Caco-2 (cell line): ENCODE measurements at regions not wholly inside any gene's neighbourhood (a gene's known extent, or its start where the extent isn't known, plus 50 kb on each side); places are given as distances from the start of the nearest gene placed in this dataset.
"Not testable (repeated sequence)": the region's sequence is repeated elsewhere in the genome, so short reads cannot be mapped to it uniquely, and the experiment has no call there.

Experiments
- BruUV-seq: library from RNA; stranded (reverse); fragments of 400-500 nt; replicated peaks from 2 replicates; lab custom pipeline; 2021; lab: Mats Ljungman, UMichigan
- CTCF ChIA-PET: fragments of 300-600 bp; sonication (Branson Sonifier 250); formaldehyde crosslinking; loops from one replicate; lab custom pipeline; 2022; ENCODE audit warnings: antibody characterized with exemption; lab: Charles Lee
- POLR2A ChIA-PET: fragments of 300-600 bp; sonication (Branson Sonifier 250); formaldehyde crosslinking; loops from one replicate; lab custom pipeline; 2022; ENCODE audit warnings: antibody characterized with exemption; lab: Charles Lee
- DNase-seq, 2 experiments: peaks; one replicate each; pipeline versions ENCODE4 v3.0.0 to v3.0.0-alpha.2; 2020 to 2022
- H3K27me3 ChIP-seq: replicated peaks from 2 replicates; pipeline ENCODE4 v1.6.0; 2011; ENCODE audit warnings: low read length; ENCODE audit not compliant: control insufficient read depth, insufficient read depth
- H3K36me3 ChIP-seq: 2 replicates; pipeline ENCODE4 v1.5.1; 2011; ENCODE audit warnings: low read length; ENCODE audit not compliant: control insufficient read depth, insufficient read depth
- H3K4me1 ChIP-seq: fragments of 250-450 bp; sonication (Bioruptor Pico); 2 replicates; pipeline ENCODE4 v1.5.1; 2020; ENCODE audit warnings: mild to moderate bottlenecking
- H3K4me3 ChIP-seq: 2 replicates; pipeline ENCODE4 v1.5.1; 2011; ENCODE audit warnings: low read depth, mild to moderate bottlenecking, control low read depth, low read length
- H3K9me3 ChIP-seq: fragments of 250-450 bp; sonication (Bioruptor Pico); 2 replicates; pipeline ENCODE4 v1.5.1; 2020; ENCODE audit warnings: mild to moderate bottlenecking, moderate library complexity
- H3K27ac Mint-ChIP-seq: one replicate; pipeline ENCODE4 v1.8.0; 2022; ENCODE audit warnings: mixed read lengths; ENCODE audit not compliant: unreplicated experiment
- H3K27me3 Mint-ChIP-seq: one replicate; pipeline ENCODE4 v1.8.0; 2022; ENCODE audit warnings: mixed read lengths; ENCODE audit not compliant: insufficient read depth, unreplicated experiment
- H3K36me3 Mint-ChIP-seq: one replicate; pipeline ENCODE4 v1.8.0; 2022; ENCODE audit warnings: mild to moderate bottlenecking, mixed read lengths; ENCODE audit not compliant: insufficient read depth, unreplicated experiment
- H3K4me1 Mint-ChIP-seq: one replicate; pipeline ENCODE4 v1.8.0; 2022; ENCODE audit warnings: low read depth, mixed read lengths; ENCODE audit not compliant: unreplicated experiment
- H3K4me3 Mint-ChIP-seq: one replicate; pipeline ENCODE4 v1.8.0; 2022; ENCODE audit warnings: mild to moderate bottlenecking, moderate library complexity, mixed read lengths; ENCODE audit not compliant: unreplicated experiment
- H3K9me3 Mint-ChIP-seq: one replicate; pipeline ENCODE4 v1.8.0; 2022; ENCODE audit warnings: mixed read lengths; ENCODE audit not compliant: unreplicated experiment
- intact Hi-C: fragments of 100-400 bp; cut with micrococcal nuclease; formaldehyde crosslinking; loops from one replicate; pipeline ENCODE4 v1.10.0; 2022; ENCODE audit not compliant: unreplicated experiment
- TF ChIP-seq, protein P1 (sequence below), 2 experiments: fragments of 200-600 bp in 1 of 2; IDR thresholded peaks; 1 replicate in 1 of 2; 2 replicates in 1 of 2; pipeline versions ENCODE4 v1.5.1 to v1.8.0; 2011 to 2022; ENCODE audit warnings: antibody characterized with exemption in 1 of 2, control low read depth in 1 of 2, inconsistent platforms in 1 of 2, low read depth in 1 of 2, low read length in 1 of 2, mild to moderate bottlenecking in 1 of 2, moderate library complexity in 1 of 2; ENCODE audit not compliant: insufficient read depth in 1 of 2, severe bottlenecking in 1 of 2, unreplicated experiment in 1 of 2

DNA sequence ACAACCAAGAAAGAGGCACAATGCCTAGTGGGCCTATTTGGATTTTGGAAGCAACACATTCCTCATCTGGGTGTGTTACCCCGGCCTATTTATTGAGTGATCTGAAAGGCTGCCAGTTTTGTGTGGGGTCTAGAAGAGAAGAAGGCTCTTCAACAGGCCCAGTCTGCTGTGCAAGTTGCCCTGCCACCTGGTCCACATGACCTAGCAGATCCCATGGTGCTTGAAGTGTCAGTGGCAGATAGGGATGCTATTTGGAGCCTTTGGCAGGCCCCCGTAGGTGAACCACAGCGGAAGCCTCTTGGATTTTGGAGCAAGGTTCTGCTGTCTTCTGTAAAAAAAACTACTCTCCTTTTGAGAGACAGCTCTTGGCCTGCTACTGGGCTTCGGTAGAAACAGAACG is 820.1 kb downstream of the TMTC2 start:
- intact Hi-C loops: no loop called here
- no TSS peak for BruUV-seq
- H3K4me3 ChIP-seq: no peak overlapping the region
- TF ChIP-seq, protein P1, sequence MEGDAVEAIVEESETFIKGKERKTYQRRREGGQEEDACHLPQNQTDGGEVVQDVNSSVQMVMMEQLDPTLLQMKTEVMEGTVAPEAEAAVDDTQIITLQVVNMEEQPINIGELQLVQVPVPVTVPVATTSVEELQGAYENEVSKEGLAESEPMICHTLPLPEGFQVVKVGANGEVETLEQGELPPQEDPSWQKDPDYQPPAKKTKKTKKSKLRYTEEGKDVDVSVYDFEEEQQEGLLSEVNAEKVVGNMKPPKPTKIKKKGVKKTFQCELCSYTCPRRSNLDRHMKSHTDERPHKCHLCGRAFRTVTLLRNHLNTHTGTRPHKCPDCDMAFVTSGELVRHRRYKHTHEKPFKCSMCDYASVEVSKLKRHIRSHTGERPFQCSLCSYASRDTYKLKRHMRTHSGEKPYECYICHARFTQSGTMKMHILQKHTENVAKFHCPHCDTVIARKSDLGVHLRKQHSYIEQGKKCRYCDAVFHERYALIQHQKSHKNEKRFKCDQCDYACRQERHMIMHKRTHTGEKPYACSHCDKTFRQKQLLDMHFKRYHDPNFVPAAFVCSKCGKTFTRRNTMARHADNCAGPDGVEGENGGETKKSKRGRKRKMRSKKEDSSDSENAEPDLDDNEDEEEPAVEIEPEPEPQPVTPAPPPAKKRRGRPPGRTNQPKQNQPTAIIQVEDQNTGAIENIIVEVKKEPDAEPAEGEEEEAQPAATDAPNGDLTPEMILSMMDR (IDR thresholded peaks at IDR 0.05; ENCODE audit: insufficient read depth in 1 of 2, low read depth in 1 of 2, low read length in 1 of 2, severe bottlenecking in 1 of 2, unreplicated experiment in 1 of 2): no peak
- Mint-ChIP-seq H3K4me1 (no peaks in the 10 kb centered on the region), H3K4me3 (no peak overlapping the region), H3K27me3 (no peaks in the 10 kb centered on the region), H3K9me3 (peaks cover 2% of the 10 kb centered on the region), H3K27ac (no peak overlapping the region), H3K36me3 (no peaks in the 10 kb centered on the region)
- no peaks in the 10 kb centered on the region for H3K9me3 ChIP-seq
- no peak for DNase-seq
- H3K36me3 ChIP-seq: no peaks in the 10 kb centered on the region
- ChIA-PET CTCF (no interaction called here), POLR2A (no interaction called here)
- no peaks in the 10 kb centered on the region for H3K4me1 ChIP-seq
- H3K27me3 ChIP-seq: no peaks in the 10 kb centered on the region

DNA sequence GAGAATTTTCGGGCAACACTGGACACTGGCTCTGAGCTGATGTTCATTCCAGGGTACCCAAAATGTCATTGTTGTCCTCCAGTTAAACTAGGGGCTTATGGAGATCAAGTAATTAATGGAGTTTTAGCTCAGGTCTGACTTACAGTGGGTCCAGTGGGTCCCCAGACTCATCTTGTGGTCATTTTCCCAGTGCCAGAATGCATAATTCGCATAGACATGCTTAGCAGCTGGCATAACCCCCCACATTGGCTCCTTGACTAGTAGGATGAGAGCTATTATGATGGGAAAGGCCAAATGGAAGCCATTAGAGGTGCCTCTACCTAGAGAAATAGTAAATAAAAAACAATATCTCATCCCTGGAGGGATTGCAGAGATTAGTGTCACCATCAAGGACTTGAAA is 818.9 kb downstream of the TMTC2 start:
- intact Hi-C loops: no loop called here
- Histone ChIP-seq H3K4me1 (no peaks in the 10 kb centered on the region), H3K9me3 (no peaks in the 10 kb centered on the region), H3K36me3 (no peaks in the 10 kb centered on the region), H3K4me3 (no peak overlapping the region), H3K27me3 (no peaks in the 10 kb centered on the region)
- ChIA-PET POLR2A (no interaction called here), CTCF (no interaction called here)
- Mint-ChIP-seq H3K27me3 (no peaks in the 10 kb centered on the region), H3K36me3 (no peaks in the 10 kb centered on the region), H3K4me3 (no peak overlapping the region), H3K9me3 (peaks cover 10% of the 10 kb centered on the region), H3K4me1 (no peaks in the 10 kb centered on the region), H3K27ac (no peak overlapping the region)
- TF ChIP-seq, protein P1 (IDR thresholded peaks at IDR 0.05; ENCODE audit: insufficient read depth in 1 of 2, low read depth in 1 of 2, low read length in 1 of 2, severe bottlenecking in 1 of 2, unreplicated experiment in 1 of 2): no peak
- no peak for DNase-seq
- BruUV-seq: no TSS peak

DNA sequence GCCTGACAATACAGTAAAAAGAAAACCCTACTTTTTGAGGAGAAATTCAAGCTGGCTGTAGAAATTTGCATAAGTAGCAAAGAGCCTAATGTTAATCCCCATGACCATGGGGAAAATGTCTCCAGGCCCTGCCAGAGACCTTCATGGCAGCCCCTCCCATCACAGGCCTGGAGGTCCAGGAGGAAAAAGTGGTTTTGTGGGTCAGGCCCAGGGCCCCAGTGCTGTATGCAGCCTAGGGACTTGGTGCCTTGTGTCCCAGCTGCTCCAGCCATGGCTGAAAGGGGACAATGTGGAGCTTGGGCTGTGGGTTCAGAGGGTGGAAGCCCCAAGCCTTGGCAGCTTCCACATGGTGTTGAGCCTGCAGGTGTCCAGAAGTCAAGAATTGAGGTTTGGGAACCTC is 813.2 kb downstream of the TMTC2 start:
- POLR2A ChIA-PET, H3K36me3 ChIP-seq, H3K4me3 Mint-ChIP-seq, intact Hi-C loops, H3K27me3 Mint-ChIP-seq, H3K4me1 Mint-ChIP-seq, DNase-seq, CTCF ChIA-PET, H3K27me3 ChIP-seq, H3K4me1 ChIP-seq, BruUV-seq, H3K27ac Mint-ChIP-seq, H3K4me3 ChIP-seq, H3K36me3 Mint-ChIP-seq, H3K9me3 ChIP-seq: not testable (repeated sequence)
- peaks cover 20% of the 10 kb centered on the region for H3K9me3 Mint-ChIP-seq

- no peak overlapping the region for H3K4me3 Mint-ChIP-seq
- Histone ChIP-seq H3K9me3 (no peaks in the 10 kb centered on the region), H3K27me3 (no peaks in the 10 kb centered on the region), H3K36me3 (no peaks in the 10 kb centered on the region), H3K4me1 (0 out of 2 replicates have a peak, but pooled peaks cover 10% of the 10 kb centered on the region), H3K4me3 (no peak overlapping the region)
- BruUV-seq: no TSS peak
- no peak overlapping the region for H3K27ac Mint-ChIP-seq
- no peaks in the 10 kb centered on the region for H3K9me3 Mint-ChIP-seq
- H3K36me3 Mint-ChIP-seq: no peaks in the 10 kb centered on the region
- no peak for DNase-seq
- CTCF ChIA-PET: no interaction called here
- TF ChIP-seq, protein P1 (IDR thresholded peaks at IDR 0.05; ENCODE audit: insufficient read depth in 1 of 2, low read depth in 1 of 2, low read length in 1 of 2, severe bottlenecking in 1 of 2, unreplicated experiment in 1 of 2): no peak
- no peaks in the 10 kb centered on the region for H3K27me3 Mint-ChIP-seq
- no peaks in the 10 kb centered on the region for H3K4me1 Mint-ChIP-seq
- intact Hi-C loops: no loop called here
- POLR2A ChIA-PET: no interaction called here
These were observed 791.0 kb downstream of the TMTC2 start for GRCh38 chr12:83477696-83478095.
